HAP-1 (cell line): ENCODE measurements at regions not wholly inside any gene's neighbourhood (a gene's known extent, or its start where the extent isn't known, plus 50 kb on each side); places are given as distances from the start of the nearest gene placed in this dataset.
"Not testable (repeated sequence)": the region's sequence is repeated elsewhere in the genome, so short reads cannot be mapped to it uniquely, and the experiment has no call there.

Experiments
- DNase-seq, 2 experiments: peaks; one replicate each; pipeline ENCODE4 v3.0.0-alpha.2; 2016 to 2020; ENCODE audit warnings: low spot score in 2 of 2
- H3K27me3 ChIP-seq: fragments of 250-450 bp; sonication (Bioruptor Pico); 2 replicates; pipeline ENCODE4 v1.5.1; 2020; ENCODE audit warnings: low read depth, mild to moderate bottlenecking, moderate library complexity
- H3K36me3 ChIP-seq: fragments of 250-450 bp; sonication (Bioruptor Pico); replicated peaks from 2 replicates; pipeline ENCODE4 v1.5.1; 2020; ENCODE audit warnings: mild to moderate bottlenecking
- H3K4me1 ChIP-seq: fragments of 250-450 bp; sonication (Bioruptor Pico); 2 replicates; pipeline ENCODE4 v1.5.1; 2020; ENCODE audit warnings: mild to moderate bottlenecking
- H3K4me3 ChIP-seq: fragments of 250-450 bp; sonication (Bioruptor Pico); 2 replicates; pipeline ENCODE4 v1.5.1; 2020; ENCODE audit warnings: mild to moderate bottlenecking, moderate library complexity
- H3K9me3 ChIP-seq: fragments of 250-450 bp; sonication (Bioruptor Pico); 2 replicates; pipeline ENCODE4 v1.5.1; 2020; ENCODE audit warnings: mild to moderate bottlenecking, moderate library complexity
- in situ Hi-C: fragments of 300-500 bp; cut with MboI; formaldehyde crosslinking; loops from 3 replicates; pipeline ENCODE4 v1.14.3; 2020; ENCODE audit warnings: low sequenced_read_pairs, inconsistent platforms, mixed read lengths

GRCh38 chr12:16998538-16998937 is 392.6 kb upstream of the LMO3 start:
- H3K27me3 ChIP-seq, H3K9me3 ChIP-seq, in situ Hi-C loops, H3K4me3 ChIP-seq, H3K36me3 ChIP-seq, DNase-seq, H3K4me1 ChIP-seq: not testable (repeated sequence)

DNA sequence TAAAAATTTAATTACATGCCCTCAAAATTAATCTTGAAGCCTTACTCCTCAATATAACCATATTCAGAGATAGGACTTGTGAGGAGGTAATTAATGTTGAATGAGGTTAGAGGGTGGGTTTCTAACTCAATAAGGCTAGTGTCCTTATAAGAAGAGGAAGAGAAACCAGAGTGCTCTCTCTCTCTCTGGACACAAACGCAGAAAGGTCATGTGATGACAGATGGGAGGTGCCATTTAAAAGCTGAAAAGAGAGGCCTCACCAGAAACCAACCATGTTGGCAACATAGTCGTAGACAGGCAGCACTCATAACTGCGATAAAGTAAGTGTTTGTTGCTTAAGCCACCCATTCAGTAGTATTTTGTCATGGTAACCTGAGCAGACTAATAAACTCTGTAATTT is 378.5 kb upstream of the LMO3 start:
- in situ Hi-C loops = no loop called here
- peaks cover 8% of the 10 kb centered on the region for H3K4me1 ChIP-seq
- no peaks in the 10 kb centered on the region for H3K36me3 ChIP-seq
- no peaks in the 10 kb centered on the region for H3K9me3 ChIP-seq
- no peak overlapping the region for H3K4me3 ChIP-seq
- DNase-seq = no peak
- no peaks in the 10 kb centered on the region for H3K27me3 ChIP-seq

DNA sequence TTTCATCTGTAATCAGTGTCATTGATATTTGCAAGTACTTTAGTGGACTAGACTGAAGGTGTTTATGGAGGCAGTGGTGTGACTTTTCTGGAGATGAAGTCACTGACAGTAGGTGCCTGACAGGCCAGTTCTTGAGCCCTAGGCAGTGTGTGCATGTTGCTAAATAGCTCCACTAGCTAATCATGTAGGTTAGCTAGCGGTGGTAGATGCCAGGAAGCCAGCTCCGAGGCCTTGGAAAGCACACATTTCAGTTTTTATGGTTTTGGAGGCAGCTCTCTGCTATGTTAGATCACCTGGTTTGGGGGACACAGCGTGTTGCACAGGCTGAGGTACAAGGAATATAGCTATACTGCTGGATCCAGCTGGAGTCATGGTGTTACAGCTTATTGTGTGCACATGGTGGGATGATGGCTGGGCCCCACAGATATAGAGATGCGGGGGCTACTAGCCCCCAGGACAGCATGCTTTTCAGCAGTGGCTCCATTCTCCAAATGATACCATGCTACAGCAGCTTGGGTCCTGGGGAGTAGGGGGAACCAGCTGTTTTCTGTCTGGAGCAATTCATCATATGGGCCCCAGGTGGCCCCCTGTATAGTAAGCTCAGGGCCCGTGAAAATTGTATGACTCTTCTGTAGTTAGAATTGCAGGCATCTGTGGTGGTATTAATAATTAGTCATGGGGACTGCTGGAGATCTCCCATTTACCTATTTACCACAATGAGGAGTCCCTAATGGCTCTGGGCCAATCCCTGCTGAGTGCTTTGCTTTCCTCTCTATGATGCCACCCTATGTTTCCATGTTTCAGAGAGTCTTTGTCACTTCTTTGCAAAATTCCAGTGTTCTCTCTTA is 367.2 kb upstream of the LMO3 start:
- no peaks in the 10 kb centered on the region for H3K4me1 ChIP-seq
- DNase-seq = no peak
- in situ Hi-C loops = no loop called here
- H3K9me3 ChIP-seq = no peaks in the 10 kb centered on the region
- no peak overlapping the region for H3K4me3 ChIP-seq
- no peaks in the 10 kb centered on the region for H3K27me3 ChIP-seq
- no peaks in the 10 kb centered on the region for H3K36me3 ChIP-seq

GRCh38 chr12:16962889-16963288 is 356.9 kb upstream of the LMO3 start:
- in situ Hi-C loops = no loop called here
- H3K36me3 ChIP-seq = no peaks in the 10 kb centered on the region
- H3K4me3 ChIP-seq = no peak overlapping the region
- no peaks in the 10 kb centered on the region for H3K27me3 ChIP-seq
- DNase-seq = no peak
- no peaks in the 10 kb centered on the region for H3K4me1 ChIP-seq
- H3K9me3 ChIP-seq = no peaks in the 10 kb centered on the region

GRCh38 chr12:16955083-16955657 is 349.2 kb upstream of the LMO3 start:
- Histone ChIP-seq H3K27me3 (no peaks in the 10 kb centered on the region), H3K4me1 (peaks cover under 1% of the 10 kb centered on the region), H3K4me3 (no peak overlapping the region), H3K36me3 (no peaks in the 10 kb centered on the region), H3K9me3 (no peaks in the 10 kb centered on the region)
- no peak for DNase-seq
- in situ Hi-C loops = no loop called here

GRCh38 chr12:16949871-16950667 is 344.1 kb upstream of the LMO3 start:
- Histone ChIP-seq H3K9me3 (no peaks in the 10 kb centered on the region), H3K36me3 (no peaks in the 10 kb centered on the region), H3K27me3 (no peaks in the 10 kb centered on the region), H3K4me3 (no peak overlapping the region), H3K4me1 (peaks cover 10% of the 10 kb centered on the region)
- DNase-seq = peak; percentile 15 to 26
- in situ Hi-C loops = no loop called here

- peak; percentile 47 to 74 for DNase-seq
- H3K9me3 ChIP-seq = no peaks in the 10 kb centered on the region
- in situ Hi-C loops = no loop called here
- no peak overlapping the region for H3K4me3 ChIP-seq
- H3K36me3 ChIP-seq = no peaks in the 10 kb centered on the region
- H3K4me1 ChIP-seq = peaks cover 10% of the 10 kb centered on the region
- H3K27me3 ChIP-seq = no peaks in the 10 kb centered on the region
Observed at GRCh38 chr12:16949371-16949770, 343.4 kb upstream of the LMO3 start.

DNA sequence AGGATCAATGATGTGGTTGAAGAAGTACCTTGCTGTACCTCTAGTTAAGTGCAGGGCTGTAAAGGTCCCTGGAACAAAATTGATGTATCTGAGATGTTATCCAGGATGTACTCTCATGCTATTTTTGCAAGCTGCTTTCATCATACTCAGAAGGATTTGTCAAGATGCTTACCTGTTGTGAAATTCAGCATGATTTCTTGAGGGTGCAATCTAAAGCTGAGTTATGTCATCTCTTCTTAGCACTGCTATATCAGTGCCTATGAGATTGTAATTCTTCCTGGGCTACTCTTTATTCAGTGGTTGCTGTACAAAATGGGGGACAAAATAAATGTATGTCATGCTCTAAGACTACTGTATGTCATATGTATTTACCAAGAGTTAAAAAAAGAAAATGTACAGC is 340.7 kb upstream of the LMO3 start:
- no peak for DNase-seq
- Histone ChIP-seq H3K4me1 (peaks cover 10% of the 10 kb centered on the region), H3K4me3 (no peak overlapping the region), H3K27me3 (no peaks in the 10 kb centered on the region), H3K9me3 (no peaks in the 10 kb centered on the region), H3K36me3 (no peaks in the 10 kb centered on the region)
- in situ Hi-C loops = no loop called here

DNA sequence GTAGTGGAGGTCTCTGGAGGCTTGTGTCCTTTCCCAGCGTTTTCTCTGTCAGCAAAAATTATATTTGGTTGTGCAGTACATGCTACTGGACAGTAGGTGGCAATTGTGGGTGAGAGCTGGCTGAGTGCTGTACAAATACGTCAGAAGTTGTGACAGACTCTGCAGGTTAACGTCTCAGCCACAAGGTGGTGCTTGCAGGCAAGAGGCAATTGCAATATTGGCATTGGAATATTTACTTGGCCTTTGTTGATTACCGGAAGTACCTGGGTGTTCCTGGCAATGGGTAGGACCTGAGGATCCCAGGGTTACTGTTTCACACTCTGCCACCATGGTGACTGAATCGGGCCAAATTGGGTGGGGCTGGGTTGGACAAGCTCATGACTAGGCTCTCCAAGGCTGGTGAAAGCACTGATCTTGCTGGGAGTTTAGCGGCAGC is 333.9 kb upstream of the LMO3 start:
- Histone ChIP-seq H3K4me3 (no peak overlapping the region), H3K9me3 (no peaks in the 10 kb centered on the region), H3K36me3 (no peaks in the 10 kb centered on the region), H3K4me1 (peaks cover 2% of the 10 kb centered on the region; the same call in 1 of the 2 replicates), H3K27me3 (no peaks in the 10 kb centered on the region)
- peak; percentile 82 to 85 for DNase-seq
- in situ Hi-C loops = no loop called here

- DNase-seq = no peak
Observed at GRCh38 chr12:16927259-16927658, 321.3 kb upstream of the LMO3 start.

DNA sequence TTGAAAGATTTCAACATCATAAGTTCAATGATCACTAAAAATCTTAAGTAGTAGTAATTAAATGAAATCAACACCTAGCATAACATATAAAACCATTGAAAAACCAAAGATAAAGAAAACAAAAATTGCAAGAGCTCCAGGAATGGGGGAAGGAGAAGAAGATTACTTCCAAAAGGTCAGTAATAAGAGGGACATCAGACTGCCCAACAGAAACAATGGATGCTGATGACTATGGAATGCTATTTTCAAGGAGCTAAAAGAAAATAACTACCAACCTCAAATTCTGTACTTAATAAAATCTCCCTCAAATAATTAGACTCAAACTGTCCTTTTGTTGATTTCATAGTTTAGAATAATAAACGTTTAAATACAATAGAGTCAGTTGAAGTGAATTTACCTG is 314.5 kb upstream of the LMO3 start:
- in situ Hi-C loops = no loop called here
- Histone ChIP-seq H3K36me3 (no peaks in the 10 kb centered on the region), H3K9me3 (no peaks in the 10 kb centered on the region), H3K27me3 (no peaks in the 10 kb centered on the region), H3K4me3 (no peak overlapping the region), H3K4me1 (no peaks in the 10 kb centered on the region)
- DNase-seq = no peak

More at GRCh38 chr12:16927259-16927658, 321.3 kb upstream of the LMO3 start:
- Histone ChIP-seq H3K9me3 (no peaks in the 10 kb centered on the region), H3K27me3 (no peaks in the 10 kb centered on the region), H3K36me3 (no peaks in the 10 kb centered on the region), H3K4me1 (no peaks in the 10 kb centered on the region), H3K4me3 (no peak overlapping the region)
- in situ Hi-C loops = no loop called here

- H3K27me3 ChIP-seq = no peaks in the 10 kb centered on the region
- no peaks in the 10 kb centered on the region for H3K36me3 ChIP-seq
- no peaks in the 10 kb centered on the region for H3K9me3 ChIP-seq
- H3K4me1 ChIP-seq = no peaks in the 10 kb centered on the region
- in situ Hi-C loops = no loop called here
- no peak overlapping the region for H3K4me3 ChIP-seq
- no peak for DNase-seq
Observed at GRCh38 chr12:16919551-16919950, 313.6 kb upstream of the LMO3 start.

- no peaks in the 10 kb centered on the region for H3K36me3 ChIP-seq
- no peaks in the 10 kb centered on the region for H3K27me3 ChIP-seq
- H3K4me1 ChIP-seq = no peaks in the 10 kb centered on the region
- DNase-seq = no peak
- in situ Hi-C loops = no loop called here
- no peak overlapping the region for H3K4me3 ChIP-seq
- no peaks in the 10 kb centered on the region for H3K9me3 ChIP-seq
Observed at GRCh38 chr12:16914853-16915252, 308.9 kb upstream of the LMO3 start.
